ENCODE measurements at regions not wholly inside any gene's neighbourhood (a gene's known extent, or its start where the extent isn't known, plus 50 kb on each side); places are given as distances from the start of the nearest gene placed in this dataset.

GRCh38 chr16:79728048-79728922 is 127.7 kb upstream of the MAF start:
- no peak overlapping the region for H3K27ac Mint-ChIP-seq
- no peaks in the 10 kb centered on the region for H3K9me3 Mint-ChIP-seq (ENCODE audit: low read depth)
- H3K36me3 Mint-ChIP-seq = no peaks in the 10 kb centered on the region
- H3K27me3 Mint-ChIP-seq = no peaks in the 10 kb centered on the region
- no peak overlapping the region for H3K4me3 Mint-ChIP-seq
- H3K4me1 Mint-ChIP-seq (ENCODE audit: low read depth) = no peaks in the 10 kb centered on the region

- Mint-ChIP-seq H3K4me3 (no peak overlapping the region), H3K27me3 (no peaks in the 10 kb centered on the region), H3K9me3 (ENCODE audit: low read depth) (no peaks in the 10 kb centered on the region), H3K27ac (no peak overlapping the region), H3K4me1 (ENCODE audit: low read depth) (no peaks in the 10 kb centered on the region), H3K36me3 (no peaks in the 10 kb centered on the region)
These were observed 126.4 kb upstream of the MAF start for GRCh38 chr16:79726902-79727301.

DNA sequence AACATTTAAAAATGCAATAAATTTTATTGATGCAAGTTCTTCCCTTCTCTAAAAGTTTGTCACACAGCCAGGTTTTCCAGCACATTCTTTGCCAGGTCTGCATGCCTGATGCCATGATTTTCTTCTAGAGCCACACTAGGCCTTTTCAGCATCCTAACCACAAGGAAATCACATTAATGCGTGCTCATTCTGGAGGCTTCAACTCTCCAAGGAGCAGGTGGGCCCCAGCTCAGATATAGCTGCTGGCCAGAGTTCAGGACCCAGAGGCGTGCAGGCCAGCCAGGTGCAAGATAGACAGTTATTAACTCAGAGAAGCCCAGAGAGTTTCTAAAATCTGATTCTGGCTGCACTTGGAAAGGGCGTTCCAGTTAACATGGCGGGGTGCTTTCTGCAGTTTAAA is 124.5 kb upstream of the MAF start:
- Mint-ChIP-seq H3K27ac (no peak overlapping the region), H3K4me1 (ENCODE audit: low read depth) (no peaks in the 10 kb centered on the region), H3K27me3 (no peaks in the 10 kb centered on the region), H3K4me3 (no peak overlapping the region), H3K36me3 (no peaks in the 10 kb centered on the region), H3K9me3 (ENCODE audit: low read depth) (no peaks in the 10 kb centered on the region)

- H3K36me3 Mint-ChIP-seq = no peaks in the 10 kb centered on the region
- H3K27ac Mint-ChIP-seq = no peak overlapping the region
- H3K4me1 Mint-ChIP-seq (ENCODE audit: low read depth) = no peaks in the 10 kb centered on the region
- no peak overlapping the region for H3K4me3 Mint-ChIP-seq
- no peaks in the 10 kb centered on the region for H3K9me3 Mint-ChIP-seq (ENCODE audit: low read depth)
- no peaks in the 10 kb centered on the region for H3K27me3 Mint-ChIP-seq
These were observed 123.1 kb upstream of the MAF start for GRCh38 chr16:79723583-79724168.

GRCh38 chr16:79721270-79721669 is 120.7 kb upstream of the MAF start:
- H3K4me3 Mint-ChIP-seq = no peak overlapping the region
- H3K9me3 Mint-ChIP-seq (ENCODE audit: low read depth) = no peaks in the 10 kb centered on the region
- no peaks in the 10 kb centered on the region for H3K36me3 Mint-ChIP-seq
- H3K27ac Mint-ChIP-seq = no peak overlapping the region
- H3K27me3 Mint-ChIP-seq = no peaks in the 10 kb centered on the region
- no peaks in the 10 kb centered on the region for H3K4me1 Mint-ChIP-seq (ENCODE audit: low read depth)

GRCh38 chr16:79717333-79718137 is 117.0 kb upstream of the MAF start:
- no peaks in the 10 kb centered on the region for H3K4me1 Mint-ChIP-seq (ENCODE audit: low read depth)
- H3K9me3 Mint-ChIP-seq (ENCODE audit: low read depth) = no peaks in the 10 kb centered on the region
- H3K36me3 Mint-ChIP-seq = no peaks in the 10 kb centered on the region
- H3K4me3 Mint-ChIP-seq = no peak overlapping the region
- H3K27ac Mint-ChIP-seq = no peak overlapping the region
- no peaks in the 10 kb centered on the region for H3K27me3 Mint-ChIP-seq

GRCh38 chr16:79716645-79717332 is 116.3 kb upstream of the MAF start:
- Mint-ChIP-seq H3K27me3 (no peaks in the 10 kb centered on the region), H3K4me3 (no peak overlapping the region), H3K36me3 (no peaks in the 10 kb centered on the region), H3K9me3 (ENCODE audit: low read depth) (no peaks in the 10 kb centered on the region), H3K27ac (no peak overlapping the region), H3K4me1 (ENCODE audit: low read depth) (no peaks in the 10 kb centered on the region)

- no peaks in the 10 kb centered on the region for H3K9me3 Mint-ChIP-seq (ENCODE audit: low read depth)
- no peaks in the 10 kb centered on the region for H3K27me3 Mint-ChIP-seq
- H3K36me3 Mint-ChIP-seq = no peaks in the 10 kb centered on the region
- H3K4me3 Mint-ChIP-seq = no peak overlapping the region
- H3K4me1 Mint-ChIP-seq (ENCODE audit: low read depth) = no peaks in the 10 kb centered on the region
- no peak overlapping the region for H3K27ac Mint-ChIP-seq
These were observed 114.5 kb upstream of the MAF start for GRCh38 chr16:79715061-79715460.

GRCh38 chr16:79714440-79714839 is 113.9 kb upstream of the MAF start:
- H3K9me3 Mint-ChIP-seq (ENCODE audit: low read depth) = no peaks in the 10 kb centered on the region
- no peak overlapping the region for H3K27ac Mint-ChIP-seq
- H3K4me1 Mint-ChIP-seq (ENCODE audit: low read depth) = no peaks in the 10 kb centered on the region
- no peaks in the 10 kb centered on the region for H3K36me3 Mint-ChIP-seq
- no peak overlapping the region for H3K4me3 Mint-ChIP-seq
- no peaks in the 10 kb centered on the region for H3K27me3 Mint-ChIP-seq

- no peaks in the 10 kb centered on the region for H3K27me3 Mint-ChIP-seq
- no peak overlapping the region for H3K27ac Mint-ChIP-seq
- H3K9me3 Mint-ChIP-seq (ENCODE audit: low read depth) = no peaks in the 10 kb centered on the region
- H3K4me3 Mint-ChIP-seq = no peak overlapping the region
- no peaks in the 10 kb centered on the region for H3K36me3 Mint-ChIP-seq
- no peaks in the 10 kb centered on the region for H3K4me1 Mint-ChIP-seq (ENCODE audit: low read depth)
These were observed 113.2 kb upstream of the MAF start for GRCh38 chr16:79713609-79714309.

GRCh38 chr16:79712276-79712675 is 111.7 kb upstream of the MAF start:
- Mint-ChIP-seq H3K4me1 (ENCODE audit: low read depth) (no peaks in the 10 kb centered on the region), H3K4me3 (no peak overlapping the region), H3K9me3 (ENCODE audit: low read depth) (no peaks in the 10 kb centered on the region), H3K27me3 (no peaks in the 10 kb centered on the region), H3K27ac (no peak overlapping the region), H3K36me3 (no peaks in the 10 kb centered on the region)

GRCh38 chr16:79707876-79708275 is 107.3 kb upstream of the MAF start:
- Mint-ChIP-seq H3K4me3 (no peak overlapping the region), H3K36me3 (no peaks in the 10 kb centered on the region), H3K27ac (no peak overlapping the region), H3K9me3 (ENCODE audit: low read depth) (no peaks in the 10 kb centered on the region), H3K4me1 (ENCODE audit: low read depth) (no peaks in the 10 kb centered on the region), H3K27me3 (no peaks in the 10 kb centered on the region)

DNA sequence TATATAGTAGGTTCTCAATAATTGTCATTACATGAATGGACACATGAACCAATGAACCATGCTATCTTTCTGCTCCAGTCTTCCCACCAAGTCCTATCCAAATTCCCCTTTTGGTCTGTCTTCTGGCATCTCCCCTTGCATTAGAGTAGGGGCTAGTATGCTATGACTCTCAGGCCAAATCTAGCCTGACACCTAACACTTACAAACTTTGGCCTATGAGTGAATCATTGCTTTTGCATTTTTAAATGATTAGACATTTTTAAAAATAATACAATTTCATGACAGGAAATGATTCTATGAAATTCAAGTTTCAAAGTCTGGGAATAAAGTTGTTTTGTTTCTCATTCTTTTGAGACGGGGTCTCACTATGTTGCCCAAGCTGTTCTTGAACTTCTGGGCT is 102.5 kb upstream of the MAF start:
- Mint-ChIP-seq H3K4me1 (ENCODE audit: low read depth) (no peaks in the 10 kb centered on the region), H3K4me3 (no peak overlapping the region), H3K27ac (no peak overlapping the region), H3K27me3 (peaks cover 2% of the 10 kb centered on the region), H3K9me3 (ENCODE audit: low read depth) (no peaks in the 10 kb centered on the region), H3K36me3 (no peaks in the 10 kb centered on the region)

GRCh38 chr16:79698341-79698753 is 97.8 kb upstream of the MAF start:
- H3K36me3 Mint-ChIP-seq = no peaks in the 10 kb centered on the region
- no peaks in the 10 kb centered on the region for H3K4me1 Mint-ChIP-seq (ENCODE audit: low read depth)
- peaks cover 15% of the 10 kb centered on the region for H3K9me3 Mint-ChIP-seq (ENCODE audit: low read depth)
- no peak overlapping the region for H3K4me3 Mint-ChIP-seq
- H3K27ac Mint-ChIP-seq = no peak overlapping the region
- H3K27me3 Mint-ChIP-seq = peaks cover 2% of the 10 kb centered on the region
